Left ventricle myocardium superior (tissue), 1 donor: ENCODE measurements at regions not wholly inside any gene's neighbourhood (a gene's known extent, or its start where the extent isn't known, plus 50 kb on each side); places are given as distances from the start of the nearest gene placed in this dataset.
"Not testable (repeated sequence)": the region's sequence is repeated elsewhere in the genome, so short reads cannot be mapped to it uniquely, and the experiment has no call there.

Experiments
- ATAC-seq: fragments of 200-7000 bp; cut with Tn5 transposase; one replicate; pipeline ENCODE4 v1.9.1; 2020; ENCODE audit warnings: mild to moderate bottlenecking, moderate library complexity
- DNase-seq: peaks from one replicate; pipeline ENCODE4 v3.0.0-alpha.2; 2020
- intact Hi-C: fragments of 100-400 bp; cut with micrococcal nuclease; formaldehyde crosslinking; loops from one replicate; pipeline ENCODE4 v1.11.0; 2022
- donor health status: DM: no; HTN: yes; CAD: no; lungs with severe emphysema.

GRCh38 chr2:57491213-57491612, 555.4 kb upstream of the VRK2 start:
- DNase-seq (no peak), ATAC-seq (no peak)
- intact Hi-C loops, result loop anchor here (5.0 to 10.0 kb wide), 2 partner anchors 694 to 1306 kb away; partner anchors contain the start of gene CCDC85A

- intact Hi-C loops, result loop anchor here (5.0 to 10.0 kb wide), 2 partner anchors 697 to 1309 kb away; partner anchors contain the start of gene CCDC85A
- not testable (repeated sequence) for ATAC-seq, DNase-seq
Measured at GRCh38 chr2:57493966-57494365, 552.6 kb upstream of the VRK2 start.

- intact Hi-C loops, result loop anchor here (10.0 kb wide), 1 partner anchor 1313 kb away; the partner anchor contains the start of gene CCDC85A
- peak; percentile 35 for ATAC-seq
- no peak for DNase-seq
Measured at GRCh38 chr2:57497489-57498096, 549.0 kb upstream of the VRK2 start.

- no peak for ATAC-seq
- DNase-seq, result no peak
- intact Hi-C loops, result no loop called here
Measured at GRCh38 chr2:57504787-57505186, 541.8 kb upstream of the VRK2 start.

- intact Hi-C loops, result no loop called here
Measured at GRCh38 chr2:57509189-57509588, 537.4 kb upstream of the VRK2 start.

GRCh38 chr2:57510704-57511103, 535.9 kb upstream of the VRK2 start:
- ATAC-seq (no peak), DNase-seq (no peak)
- intact Hi-C loops, result loop anchor here (10.0 kb wide), 1 partner anchor 1796 kb away; no protein-coding TSS in a partner anchor

More at GRCh38 chr2:57509189-57509588, 537.4 kb upstream of the VRK2 start:
- DNase-seq (no peak), ATAC-seq (no peak)

- DNase-seq, result no peak
- ATAC-seq, result no peak
- intact Hi-C loops, result loop anchor here (10.0 kb wide), 1 partner anchor 1801 kb away; no protein-coding TSS in a partner anchor
Measured at GRCh38 chr2:57515366-57515765, 531.2 kb upstream of the VRK2 start.

- DNase-seq, result no peak
- no peak for ATAC-seq
- intact Hi-C loops, result loop anchor here (10.0 kb wide), 1 partner anchor 1802 kb away; no protein-coding TSS in a partner anchor
Measured at GRCh38 chr2:57516698-57517340, 529.8 kb upstream of the VRK2 start.

GRCh38 chr2:57523304-57523703, 523.3 kb upstream of the VRK2 start:
- intact Hi-C loops, result no loop called here
- no peak for DNase-seq
- ATAC-seq, result no peak

GRCh38 chr2:57527685-57528084, 518.9 kb upstream of the VRK2 start:
- ATAC-seq (no peak), DNase-seq (no peak)
- intact Hi-C loops, result no loop called here

GRCh38 chr2:57528499-57528898, 518.1 kb upstream of the VRK2 start:
- DNase-seq (no peak), ATAC-seq (no peak)
- intact Hi-C loops, result no loop called here

GRCh38 chr2:57534358-57534757, 512.2 kb upstream of the VRK2 start:
- no peak for DNase-seq
- intact Hi-C loops, result no loop called here
- ATAC-seq, result no peak

- no peak for ATAC-seq
- DNase-seq, result no peak
- intact Hi-C loops, result no loop called here
Measured at GRCh38 chr2:57536535-57537231, 509.9 kb upstream of the VRK2 start.

- DNase-seq (no peak), ATAC-seq (no peak)
- intact Hi-C loops, result no loop called here
Measured at GRCh38 chr2:57539761-57540160, 506.8 kb upstream of the VRK2 start.

- ATAC-seq, result no peak
- intact Hi-C loops, result no loop called here
- DNase-seq, result no peak
Measured at GRCh38 chr2:57542081-57542480, 504.5 kb upstream of the VRK2 start.

GRCh38 chr2:57543211-57543610, 503.4 kb upstream of the VRK2 start:
- intact Hi-C loops, result no loop called here
- ATAC-seq, result no peak
- no peak for DNase-seq

- intact Hi-C loops, result no loop called here
- DNase-seq, result no peak
- no peak for ATAC-seq
Measured at GRCh38 chr2:57544624-57545023, 502.0 kb upstream of the VRK2 start.

GRCh38 chr2:57546478-57546877, 500.1 kb upstream of the VRK2 start:
- ATAC-seq, result no peak
- intact Hi-C loops, result no loop called here

GRCh38 chr2:57549642-57550102, 496.9 kb upstream of the VRK2 start:
- ATAC-seq (no peak), DNase-seq (no peak)
- intact Hi-C loops, result no loop called here

More at GRCh38 chr2:57546478-57546877, 500.1 kb upstream of the VRK2 start:
- DNase-seq, result no peak

GRCh38 chr2:57550912-57551311, 495.7 kb upstream of the VRK2 start:
- intact Hi-C loops, result no loop called here
- ATAC-seq (no peak), DNase-seq (no peak)
